Choroid plexus epithelial cell (primary cell): ENCODE measurements at regions not wholly inside any gene's neighbourhood (a gene's known extent, or its start where the extent isn't known, plus 50 kb on each side); places are given as distances from the start of the nearest gene placed in this dataset.

ENCODE experiments used
- DNase-seq: peaks from one replicate; pipeline ENCODE4 v3.0.0-alpha.2; 2010; ENCODE audit warnings: low read depth
- H3K4me3 ChIP-seq: 2 replicates; pipeline ENCODE4 v1.5.1; 2011; ENCODE audit warnings: low read depth, mild to moderate bottlenecking, control low read depth, low read length, moderate library complexity
- TF ChIP-seq, protein P1 (sequence below): conservative IDR thresholded peaks from 2 replicates; pipeline ENCODE4 v1.5.1; 2011; ENCODE audit warnings: low read depth, mild to moderate bottlenecking, control low read depth, inconsistent platforms, low read length, moderate library complexity

DNA sequence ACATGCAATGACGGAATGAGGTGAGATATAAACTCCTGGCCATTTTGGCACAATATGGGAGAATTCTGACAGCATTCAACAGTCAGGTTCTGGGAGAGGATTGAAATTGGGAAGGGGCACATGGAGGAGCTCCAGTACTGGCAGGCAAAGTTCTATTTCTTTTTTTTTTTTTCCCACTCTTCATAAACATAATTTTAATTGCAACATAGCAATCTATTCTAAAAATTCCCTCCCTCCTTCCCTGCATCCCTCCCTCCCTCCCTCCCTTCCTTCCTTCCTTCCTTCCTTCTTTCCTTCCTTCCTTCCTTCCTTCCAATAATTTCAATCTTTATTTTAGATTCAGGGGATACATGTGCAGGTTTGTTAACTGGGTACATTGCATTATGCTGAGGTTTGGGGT lies 93.2 kb downstream of the PTCSC3 start:
- TF ChIP-seq, protein P1, sequence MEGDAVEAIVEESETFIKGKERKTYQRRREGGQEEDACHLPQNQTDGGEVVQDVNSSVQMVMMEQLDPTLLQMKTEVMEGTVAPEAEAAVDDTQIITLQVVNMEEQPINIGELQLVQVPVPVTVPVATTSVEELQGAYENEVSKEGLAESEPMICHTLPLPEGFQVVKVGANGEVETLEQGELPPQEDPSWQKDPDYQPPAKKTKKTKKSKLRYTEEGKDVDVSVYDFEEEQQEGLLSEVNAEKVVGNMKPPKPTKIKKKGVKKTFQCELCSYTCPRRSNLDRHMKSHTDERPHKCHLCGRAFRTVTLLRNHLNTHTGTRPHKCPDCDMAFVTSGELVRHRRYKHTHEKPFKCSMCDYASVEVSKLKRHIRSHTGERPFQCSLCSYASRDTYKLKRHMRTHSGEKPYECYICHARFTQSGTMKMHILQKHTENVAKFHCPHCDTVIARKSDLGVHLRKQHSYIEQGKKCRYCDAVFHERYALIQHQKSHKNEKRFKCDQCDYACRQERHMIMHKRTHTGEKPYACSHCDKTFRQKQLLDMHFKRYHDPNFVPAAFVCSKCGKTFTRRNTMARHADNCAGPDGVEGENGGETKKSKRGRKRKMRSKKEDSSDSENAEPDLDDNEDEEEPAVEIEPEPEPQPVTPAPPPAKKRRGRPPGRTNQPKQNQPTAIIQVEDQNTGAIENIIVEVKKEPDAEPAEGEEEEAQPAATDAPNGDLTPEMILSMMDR, result no peak
- no peak overlapping the region for H3K4me3 ChIP-seq
- no peak for DNase-seq

DNA sequence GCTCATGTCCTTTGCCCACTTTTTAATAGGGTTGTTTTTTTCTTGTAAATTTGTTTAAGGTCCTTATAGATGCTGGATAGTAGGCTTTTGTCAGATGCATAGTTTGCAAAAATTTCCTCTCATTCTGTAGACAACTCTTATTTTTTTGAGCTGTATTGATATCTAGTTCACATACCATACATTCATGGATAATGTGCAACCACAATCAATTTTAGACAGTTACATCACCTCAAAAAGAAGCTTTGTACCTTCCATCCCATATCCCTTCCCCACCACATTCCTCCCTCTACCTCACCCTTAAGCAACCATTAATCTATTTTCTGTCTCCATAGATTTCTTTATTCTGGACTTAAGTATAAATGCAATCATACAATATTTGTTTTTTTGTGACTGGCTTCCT lies 98.4 kb downstream of the PTCSC3 start:
- TF ChIP-seq, protein P1, result no peak
- no peak for DNase-seq
- H3K4me3 ChIP-seq, result no peak overlapping the region

DNA sequence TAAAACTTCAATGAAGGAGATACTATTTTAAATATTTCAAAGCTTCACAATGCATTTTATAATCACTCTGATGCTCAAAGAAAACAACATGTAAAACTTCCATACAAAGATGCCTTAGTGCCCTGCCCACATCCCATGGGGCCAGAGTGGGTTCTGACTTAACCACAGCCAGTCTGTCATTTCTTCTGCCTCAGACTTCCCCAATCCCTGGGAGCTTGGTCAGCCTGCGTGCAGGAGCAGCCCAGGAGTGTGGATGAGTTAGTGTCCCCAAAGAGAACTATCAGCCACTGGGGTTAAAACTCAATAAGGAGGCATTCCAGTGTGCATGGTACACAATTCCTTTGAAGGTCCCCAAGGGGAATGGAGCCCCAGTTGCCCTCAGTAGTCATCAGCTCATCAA lies 100.3 kb downstream of the PTCSC3 start:
- H3K4me3 ChIP-seq, result no peak overlapping the region
- no peak for DNase-seq
- TF ChIP-seq, protein P1, result no peak

DNA sequence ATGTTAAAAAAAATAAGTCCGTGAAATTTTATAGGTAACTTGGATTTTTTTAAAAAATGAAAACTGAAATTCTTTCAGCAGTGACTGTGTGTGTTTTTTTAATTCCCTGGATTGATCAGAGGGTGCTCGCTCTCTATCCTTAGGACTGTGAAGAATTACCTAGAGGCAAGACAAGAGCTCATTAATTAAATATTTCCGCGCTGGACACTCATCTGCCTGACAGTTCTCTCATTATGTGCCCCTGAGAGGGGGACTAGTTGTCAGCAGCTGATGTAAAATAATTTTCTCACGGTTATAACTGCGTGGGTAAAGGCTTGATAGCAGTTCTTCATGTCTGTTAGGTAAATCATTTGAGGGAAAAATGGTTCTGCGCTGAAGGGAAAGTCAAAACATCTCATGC lies 101.3 kb downstream of the PTCSC3 start:
- H3K4me3 ChIP-seq, result no peak overlapping the region
- TF ChIP-seq, protein P1, result no peak
- DNase-seq, result no peak

DNA sequence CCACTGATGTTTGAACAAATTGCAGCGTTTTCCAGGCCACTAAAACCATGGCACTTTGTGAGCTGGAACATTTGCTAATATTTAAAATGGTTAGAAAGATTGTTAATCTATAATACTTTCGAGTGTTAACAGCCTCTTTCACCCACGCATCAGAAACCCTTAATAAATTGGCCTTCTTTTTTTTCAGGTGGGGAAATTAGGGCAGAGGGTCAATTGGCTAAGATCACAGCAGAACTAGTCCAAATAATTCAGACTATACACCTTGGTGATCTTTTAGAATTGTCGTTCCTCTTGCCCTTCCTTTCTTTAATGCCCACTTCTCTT lies 105.8 kb downstream of the PTCSC3 start:
- TF ChIP-seq, protein P1, result no peak
- H3K4me3 ChIP-seq, result no peak overlapping the region
- no peak for DNase-seq

DNA sequence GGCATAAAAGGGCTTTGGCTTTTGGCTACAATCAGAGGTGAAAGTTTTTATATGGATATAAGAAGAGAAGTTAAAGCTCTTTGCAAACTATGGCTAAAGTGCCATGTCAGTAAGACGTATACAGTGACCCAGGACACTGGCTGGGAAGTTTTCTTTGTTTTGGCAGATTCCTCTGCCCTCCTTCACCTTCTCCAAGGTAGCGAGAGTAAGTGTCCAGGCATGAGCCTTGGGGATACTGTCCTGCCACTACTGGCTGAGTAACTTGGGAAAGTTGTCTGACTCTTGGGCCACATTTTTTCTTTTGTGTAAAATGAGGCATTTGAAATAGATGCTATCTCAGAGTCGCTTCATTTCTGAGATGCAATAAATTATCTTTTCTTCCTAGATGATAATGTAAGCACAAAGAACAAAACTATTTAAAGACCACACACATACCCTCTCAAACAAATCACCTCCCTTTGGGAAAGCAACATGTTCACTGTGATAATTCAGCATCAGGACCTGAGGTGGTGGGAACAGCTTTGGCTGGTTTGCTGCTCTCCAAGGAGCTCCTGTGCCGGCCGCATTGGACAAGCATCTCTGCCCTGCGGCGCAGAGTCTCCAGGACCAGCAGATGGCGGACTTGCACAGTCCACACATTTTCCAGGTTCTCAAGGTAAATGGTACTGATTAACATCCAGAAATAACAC lies 106.3 kb downstream of the PTCSC3 start:
- DNase-seq, result peak; percentile 83
- no peak overlapping the region for H3K4me3 ChIP-seq
- TF ChIP-seq, protein P1, result peak; percentile 96

DNA sequence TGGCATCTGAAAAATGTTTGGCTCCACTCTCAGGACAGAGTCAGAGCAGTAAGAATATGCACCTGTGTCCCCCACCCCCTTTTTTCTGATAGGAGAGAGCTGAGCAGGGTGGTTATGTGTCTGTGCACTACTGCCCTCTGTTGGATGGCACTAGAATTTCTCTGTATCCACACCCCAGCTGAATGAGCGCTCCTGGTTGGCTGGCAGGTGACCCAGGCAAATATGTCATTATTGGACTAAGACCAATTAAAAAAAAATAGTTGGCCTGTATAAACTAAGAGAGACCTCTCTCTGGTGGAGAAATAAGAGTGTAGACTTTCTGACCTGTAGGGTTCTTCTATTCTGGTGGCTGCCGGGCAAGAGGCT lies 107.0 kb downstream of the PTCSC3 start:
- TF ChIP-seq, protein P1, result peak; percentile 74
- DNase-seq, result peak; percentile 51
- no peak overlapping the region for H3K4me3 ChIP-seq
